A673 (cell line): ENCODE measurements at regions not wholly inside any gene's neighbourhood (a gene's known extent, or its start where the extent isn't known, plus 50 kb on each side); places are given as distances from the start of the nearest gene placed in this dataset.

Experiments
- EZH2 ChIP-seq: fragments of 200-600 bp; sonication (generic); IDR thresholded peaks from 2 replicates; pipeline ENCODE4 v1.6.1; 2017; ENCODE audit warnings: borderline replicate concordance, low read depth, mild to moderate bottlenecking, mixed read lengths, antibody characterized with exemption, low read length; ENCODE audit not compliant: poor library complexity, severe bottlenecking
- TF ChIP-seq, protein P1 (sequence below): fragments of 300-800, 200-600 bp; sonication (generic); conservative IDR thresholded peaks from 2 replicates; pipeline ENCODE4 v1.5.1; 2017; ENCODE audit warnings: low read depth, mild to moderate bottlenecking, antibody characterized with exemption, low read length, moderate library complexity, mixed read lengths

DNA sequence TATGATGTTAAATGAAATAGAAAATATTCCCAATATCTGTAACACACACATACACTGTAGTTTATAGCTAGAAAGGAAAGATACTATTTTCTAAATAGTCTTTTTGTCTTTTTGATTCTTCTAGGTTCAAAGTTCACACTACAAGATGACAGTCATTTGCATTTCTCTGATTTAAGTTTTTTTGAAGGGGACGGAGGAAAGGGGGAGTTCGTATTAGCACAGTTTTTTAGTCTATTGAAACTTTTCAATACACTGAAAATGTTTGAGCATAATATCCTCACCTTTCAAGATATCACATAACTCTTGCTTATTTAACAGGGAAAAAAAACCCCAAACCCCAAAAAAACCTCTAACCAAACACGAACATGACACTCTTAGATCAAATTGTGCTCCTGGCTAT is 68.1 kb downstream of the BMP2 start:
- TF ChIP-seq, protein P1, sequence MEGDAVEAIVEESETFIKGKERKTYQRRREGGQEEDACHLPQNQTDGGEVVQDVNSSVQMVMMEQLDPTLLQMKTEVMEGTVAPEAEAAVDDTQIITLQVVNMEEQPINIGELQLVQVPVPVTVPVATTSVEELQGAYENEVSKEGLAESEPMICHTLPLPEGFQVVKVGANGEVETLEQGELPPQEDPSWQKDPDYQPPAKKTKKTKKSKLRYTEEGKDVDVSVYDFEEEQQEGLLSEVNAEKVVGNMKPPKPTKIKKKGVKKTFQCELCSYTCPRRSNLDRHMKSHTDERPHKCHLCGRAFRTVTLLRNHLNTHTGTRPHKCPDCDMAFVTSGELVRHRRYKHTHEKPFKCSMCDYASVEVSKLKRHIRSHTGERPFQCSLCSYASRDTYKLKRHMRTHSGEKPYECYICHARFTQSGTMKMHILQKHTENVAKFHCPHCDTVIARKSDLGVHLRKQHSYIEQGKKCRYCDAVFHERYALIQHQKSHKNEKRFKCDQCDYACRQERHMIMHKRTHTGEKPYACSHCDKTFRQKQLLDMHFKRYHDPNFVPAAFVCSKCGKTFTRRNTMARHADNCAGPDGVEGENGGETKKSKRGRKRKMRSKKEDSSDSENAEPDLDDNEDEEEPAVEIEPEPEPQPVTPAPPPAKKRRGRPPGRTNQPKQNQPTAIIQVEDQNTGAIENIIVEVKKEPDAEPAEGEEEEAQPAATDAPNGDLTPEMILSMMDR: no peak
- no peak for TF ChIP-seq EZH2
